Glomerular visceral epithelial cell (primary cell): ENCODE measurements at regions not wholly inside any gene's neighbourhood (a gene's known extent, or its start where the extent isn't known, plus 50 kb on each side); places are given as distances from the start of the nearest gene placed in this dataset.

Experiments used
- DNase-seq: peaks from one replicate; pipeline ENCODE4 v3.0.0-alpha.2; 2016; ENCODE audit errors: extremely low spot score

DNA sequence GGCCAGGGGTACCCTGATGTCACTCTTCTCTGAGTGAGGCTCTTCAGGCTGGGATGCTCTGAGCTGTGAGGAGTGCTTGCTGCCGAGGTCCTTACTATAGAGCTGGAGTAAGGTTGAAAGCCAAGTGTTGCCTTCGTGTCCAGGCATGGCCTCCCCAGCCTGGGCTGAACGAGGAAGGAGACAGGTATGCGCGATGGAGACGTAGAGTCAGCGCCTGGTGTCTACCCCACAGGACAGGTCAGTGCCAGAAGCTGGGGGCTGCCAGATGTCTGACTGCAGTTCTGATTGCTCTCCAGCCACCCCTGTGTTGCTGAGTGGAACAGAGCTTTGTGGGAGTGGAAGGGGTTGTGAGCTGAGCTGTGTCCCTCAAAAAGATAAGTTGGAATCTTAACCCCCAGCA, 135.8 kb upstream of the AJAP1 start:
- DNase-seq = no peak

DNA sequence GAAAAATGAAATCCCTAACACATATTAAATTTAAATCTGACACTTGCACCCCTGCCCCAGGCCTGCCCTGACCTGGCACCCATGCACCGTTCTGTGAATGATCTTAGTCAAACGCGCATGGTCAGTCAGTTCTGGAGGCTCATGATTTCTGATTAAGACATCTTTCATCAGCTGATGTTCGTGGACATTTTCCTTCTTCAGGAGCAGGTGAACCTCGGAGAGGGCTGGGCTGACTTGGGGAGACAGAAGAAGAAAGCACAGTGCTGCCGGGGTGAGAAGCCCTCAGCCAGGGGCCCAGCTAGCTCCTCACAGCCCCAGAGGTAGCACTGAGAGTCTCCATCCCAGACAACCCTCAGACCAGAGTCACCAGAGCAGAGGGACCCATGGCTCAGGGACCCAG, 134.5 kb upstream of the AJAP1 start:
- DNase-seq = no peak

DNA sequence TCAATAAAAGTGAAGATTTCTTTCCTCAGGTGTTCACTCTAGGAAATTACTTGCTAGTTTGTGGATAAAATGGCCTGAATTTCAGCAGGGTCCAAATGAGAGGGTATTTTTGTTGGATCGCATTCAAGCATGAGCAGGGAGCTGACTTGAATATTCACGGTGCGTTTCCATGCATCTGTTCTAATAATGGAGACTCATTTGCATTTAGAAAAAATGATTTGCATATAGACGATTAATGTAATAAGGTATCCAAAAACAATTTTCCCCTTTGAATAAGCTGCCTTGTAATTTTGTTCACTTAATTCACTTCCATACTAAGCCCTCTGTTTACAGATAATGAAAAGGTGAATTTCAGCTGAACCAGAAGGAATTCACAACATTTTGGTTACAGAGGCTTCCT, 130.9 kb upstream of the AJAP1 start:
- no peak for DNase-seq

DNA sequence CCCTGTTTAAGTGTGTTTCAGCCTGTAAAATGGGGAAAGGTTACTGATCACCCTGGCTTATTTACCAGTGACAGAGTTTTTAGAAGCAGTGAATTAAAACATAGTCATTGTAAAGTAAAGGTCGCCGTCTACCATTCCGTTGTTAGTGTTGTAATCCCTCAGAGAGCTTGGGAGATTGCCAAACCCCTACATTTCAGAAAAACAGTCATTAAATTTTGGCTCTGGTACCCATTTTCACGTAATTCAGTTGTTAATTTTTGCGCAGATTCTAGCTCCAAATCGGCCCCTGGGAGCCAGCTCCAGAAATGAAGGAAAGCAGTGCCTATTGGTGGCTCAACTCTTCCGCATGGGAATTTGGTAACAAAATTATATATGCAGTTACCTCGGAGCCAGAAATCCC, 127.7 kb upstream of the AJAP1 start:
- no peak for DNase-seq

DNA sequence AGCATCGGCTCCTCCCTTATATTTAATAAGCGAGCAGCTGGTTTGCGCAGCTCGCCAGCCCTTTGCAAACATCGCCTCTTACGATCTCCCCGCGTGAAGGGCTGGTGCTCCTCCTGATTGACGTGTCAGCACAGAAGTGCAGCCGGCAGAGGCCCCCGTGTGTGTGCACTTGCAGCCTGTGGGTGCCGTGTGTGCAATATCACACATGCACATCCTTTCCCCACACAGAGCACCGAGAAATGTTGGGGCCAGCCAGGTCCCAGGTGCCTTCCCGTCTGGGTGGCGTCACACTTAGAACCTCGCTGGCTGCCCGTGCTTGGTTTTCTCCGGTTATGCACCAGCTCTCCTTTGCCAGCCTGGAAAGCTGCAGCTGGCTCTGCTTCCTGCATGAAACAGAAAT, 126.6 kb upstream of the AJAP1 start:
- DNase-seq = no peak

DNA sequence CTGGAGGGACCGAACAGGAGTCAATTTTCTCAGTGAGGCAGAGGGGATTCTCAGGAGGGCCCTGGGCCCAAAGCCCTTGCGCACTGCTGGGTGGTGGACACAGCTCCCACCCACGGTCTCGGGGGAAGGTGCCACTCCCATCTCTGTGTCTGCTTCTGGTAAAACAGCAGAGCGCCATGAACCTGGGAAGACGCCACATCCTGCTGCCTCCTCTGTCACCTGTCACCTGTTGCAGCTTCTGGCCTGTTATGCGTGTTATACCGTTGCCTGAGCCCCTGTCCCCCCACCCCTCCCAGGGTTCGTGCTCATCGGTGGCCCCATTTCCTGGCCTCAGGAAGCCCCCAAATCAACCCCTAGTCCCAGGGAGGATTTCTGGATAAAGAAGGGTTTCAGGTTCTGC, 125.8 kb upstream of the AJAP1 start:
- DNase-seq = no peak

DNA sequence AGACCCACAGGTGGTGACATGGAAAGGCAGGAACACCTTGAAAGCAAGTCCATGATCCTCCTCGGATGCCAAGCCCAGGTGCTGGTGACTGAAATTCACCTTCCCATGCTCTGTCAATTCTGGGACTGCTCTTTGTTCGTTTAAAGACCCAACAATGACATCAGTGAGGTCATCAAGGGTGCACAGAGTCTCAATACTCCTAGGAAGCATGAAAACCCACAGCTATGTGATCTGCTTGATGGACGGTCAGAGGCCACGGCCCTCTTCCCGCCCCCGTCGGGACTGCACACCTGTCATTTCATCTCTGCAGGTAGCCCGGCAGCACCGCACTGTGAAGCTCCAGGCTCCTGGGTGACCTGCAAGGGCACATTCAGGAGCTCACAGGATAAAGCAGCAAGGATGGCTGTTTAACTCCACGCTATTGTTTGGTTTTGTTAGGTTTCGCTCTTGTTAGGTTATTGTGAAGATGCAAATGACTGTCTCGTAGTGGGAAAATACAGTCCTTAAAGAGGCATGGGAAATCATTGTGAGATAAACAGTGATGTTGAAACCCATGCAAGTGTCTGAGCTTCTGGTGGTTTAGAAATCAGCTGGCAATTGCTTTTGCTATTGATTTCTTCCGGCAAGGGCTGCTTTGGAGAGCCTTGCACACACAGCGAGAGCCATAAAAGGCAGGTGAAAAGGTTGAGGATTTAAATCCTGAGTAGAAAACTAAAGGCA, 124.8 kb upstream of the AJAP1 start:
- DNase-seq = no peak

DNA sequence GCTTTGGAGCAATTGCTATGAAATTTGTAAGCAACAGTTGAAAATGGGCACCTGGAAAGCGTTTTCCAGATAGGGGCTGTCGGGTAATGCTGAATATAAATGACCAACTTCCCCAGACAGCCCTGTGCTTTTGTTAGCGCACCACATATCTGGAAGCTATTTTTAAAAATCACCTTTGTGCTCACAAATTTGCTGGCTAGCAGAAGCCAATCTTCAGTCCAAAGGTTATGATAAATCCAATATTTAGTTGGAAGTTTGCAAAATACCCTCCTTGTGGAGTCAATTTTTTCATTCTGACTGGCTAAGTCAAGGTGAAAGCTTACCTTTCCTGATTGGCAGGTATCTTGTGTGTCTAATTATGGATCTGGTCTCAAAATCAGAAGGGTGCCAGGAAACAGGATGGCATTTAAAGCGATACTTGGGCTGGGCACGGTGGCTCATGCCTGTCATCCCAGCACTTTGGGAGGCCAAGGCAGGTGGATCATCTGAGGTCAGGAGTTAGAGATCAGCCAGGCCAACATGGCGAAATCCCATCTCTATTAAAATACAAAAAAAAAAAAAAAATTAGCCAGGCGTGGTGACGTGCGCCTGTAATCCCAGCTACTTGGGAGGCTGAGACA, 124.1 kb upstream of the AJAP1 start:
- no peak for DNase-seq

DNA sequence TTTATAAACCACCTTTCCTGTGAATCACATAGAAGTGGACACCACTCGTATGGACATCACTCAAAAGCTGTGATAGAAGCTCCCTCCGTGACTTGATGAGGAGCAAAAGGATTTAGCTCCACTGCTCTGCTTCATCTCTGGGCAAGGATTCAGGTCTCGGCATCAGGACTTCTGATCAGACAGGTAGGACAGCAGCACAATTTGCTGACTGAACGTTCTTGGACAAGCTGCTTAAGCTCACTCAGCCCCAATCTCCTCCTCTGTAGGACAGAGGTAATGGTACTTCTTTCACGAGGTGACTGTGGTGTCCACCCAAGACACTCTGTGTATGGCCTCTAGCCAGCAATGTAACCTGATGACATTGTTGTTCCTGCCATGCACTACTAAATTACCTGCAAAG, 122.6 kb upstream of the AJAP1 start:
- DNase-seq = no peak

DNA sequence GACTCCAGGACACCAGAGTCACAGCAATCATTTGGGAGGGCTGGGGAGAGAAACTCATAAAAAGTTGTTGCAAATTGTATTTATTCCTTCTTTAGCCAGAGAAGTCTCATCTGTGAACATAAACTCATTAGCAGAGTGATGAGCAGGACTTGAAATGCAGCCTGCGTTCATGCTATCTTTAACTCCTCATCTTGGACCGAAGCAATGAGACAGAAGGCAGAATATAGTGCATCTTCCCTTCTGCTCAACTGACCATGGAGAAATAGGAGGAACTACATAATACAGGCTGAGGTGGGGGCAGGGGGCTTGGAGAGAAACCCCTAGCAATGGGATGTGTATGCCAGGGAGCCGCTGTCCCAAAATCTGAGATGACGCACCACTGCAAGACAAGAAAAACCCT, 121.8 kb upstream of the AJAP1 start:
- no peak for DNase-seq

DNA sequence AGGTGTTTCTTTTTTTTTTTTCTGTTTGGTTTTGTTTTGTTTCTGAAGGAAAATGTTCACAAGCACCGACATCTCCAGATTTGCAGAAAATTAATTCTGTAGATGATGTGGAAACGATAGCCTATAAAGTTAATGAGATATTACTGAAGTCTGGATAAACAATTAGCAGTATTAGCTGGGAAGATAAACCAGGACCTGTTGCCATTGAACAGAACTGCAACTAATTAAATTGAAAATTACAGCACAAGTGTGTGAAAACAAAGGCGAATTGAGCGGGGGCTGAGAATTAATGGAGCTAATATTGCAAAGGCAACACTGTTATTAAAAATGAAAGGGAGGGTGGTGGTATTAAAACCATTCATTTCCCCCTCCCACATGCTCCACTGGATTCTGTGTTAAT, 107.5 kb upstream of the AJAP1 start:
- DNase-seq = no peak

DNA sequence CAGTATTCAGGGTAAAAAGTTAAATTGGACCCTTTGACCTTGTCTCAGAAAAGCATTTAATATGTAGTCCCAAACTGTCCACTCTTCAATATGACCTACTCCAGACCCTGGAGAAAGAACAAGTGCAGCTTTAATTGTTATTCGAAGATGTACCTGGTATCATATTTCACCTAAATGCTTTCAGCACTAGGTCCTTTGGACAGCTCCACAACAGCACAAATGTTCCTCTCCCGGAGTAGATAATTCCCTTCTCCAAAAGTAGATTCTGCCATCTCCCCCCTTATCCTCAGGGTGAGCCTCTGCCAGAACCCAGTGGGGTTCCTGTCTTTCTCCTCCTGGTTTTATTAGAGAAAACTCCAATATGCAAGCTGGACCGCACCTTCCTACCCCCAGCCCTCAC, 104.5 kb upstream of the AJAP1 start:
- DNase-seq = no peak

DNA sequence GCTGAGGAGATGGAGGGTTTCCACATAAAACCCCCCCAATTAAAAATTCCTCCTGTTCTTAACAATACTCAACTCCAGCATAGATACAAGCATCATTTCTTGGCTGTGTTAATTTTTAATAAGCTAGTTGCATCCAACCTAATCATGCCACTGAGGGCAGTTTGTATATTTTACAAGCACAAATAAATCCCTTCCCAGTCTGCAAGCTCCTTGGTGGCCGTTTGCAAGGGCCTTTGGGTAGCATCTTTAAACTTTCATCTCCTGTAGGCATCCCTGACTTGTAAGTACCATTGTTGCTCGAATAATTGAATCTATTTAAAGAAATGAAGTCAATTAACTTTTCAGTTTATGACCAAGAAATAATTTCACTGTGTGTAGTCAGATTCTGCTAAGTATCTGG, 103.5 kb upstream of the AJAP1 start:
- no peak for DNase-seq

DNA sequence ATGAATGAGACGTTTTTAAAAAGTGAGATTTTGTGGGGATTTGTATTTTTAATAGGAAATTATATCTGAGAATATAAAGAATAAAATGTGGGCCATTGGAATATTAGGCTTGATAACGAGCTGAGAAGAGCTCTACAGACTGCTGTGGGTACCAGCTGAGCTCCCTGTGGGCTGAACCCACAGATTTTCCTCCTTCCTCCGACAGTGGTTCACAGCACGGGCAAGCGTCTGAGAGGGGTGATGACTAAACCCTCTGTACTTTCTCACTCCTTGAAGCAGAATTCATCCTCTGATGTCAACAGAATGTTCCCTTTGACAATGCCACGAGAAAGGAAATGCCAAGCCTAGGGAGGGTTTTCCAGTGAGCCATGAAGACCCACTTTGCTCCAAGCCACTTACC, 102.7 kb upstream of the AJAP1 start:
- DNase-seq = no peak

DNA sequence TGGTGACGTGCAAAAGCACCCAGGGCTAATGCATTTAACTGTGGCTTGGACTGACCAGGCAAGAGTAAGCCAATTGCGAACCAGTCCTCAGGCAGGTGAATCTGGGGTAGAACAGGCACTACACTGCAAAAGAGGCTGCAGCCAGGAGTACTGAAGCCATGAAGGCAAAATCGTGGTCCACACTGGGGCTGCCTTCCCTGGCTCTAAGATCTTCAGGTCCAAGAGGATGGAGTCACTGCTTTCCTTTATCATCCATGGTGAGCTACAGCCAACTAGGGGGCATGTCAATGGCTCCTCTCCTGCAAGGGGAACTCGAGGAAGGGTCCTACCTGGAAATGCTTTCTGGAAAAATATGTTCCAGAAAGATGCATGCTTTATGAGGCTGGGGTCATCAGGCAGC, 100.6 kb upstream of the AJAP1 start:
- no peak for DNase-seq

DNA sequence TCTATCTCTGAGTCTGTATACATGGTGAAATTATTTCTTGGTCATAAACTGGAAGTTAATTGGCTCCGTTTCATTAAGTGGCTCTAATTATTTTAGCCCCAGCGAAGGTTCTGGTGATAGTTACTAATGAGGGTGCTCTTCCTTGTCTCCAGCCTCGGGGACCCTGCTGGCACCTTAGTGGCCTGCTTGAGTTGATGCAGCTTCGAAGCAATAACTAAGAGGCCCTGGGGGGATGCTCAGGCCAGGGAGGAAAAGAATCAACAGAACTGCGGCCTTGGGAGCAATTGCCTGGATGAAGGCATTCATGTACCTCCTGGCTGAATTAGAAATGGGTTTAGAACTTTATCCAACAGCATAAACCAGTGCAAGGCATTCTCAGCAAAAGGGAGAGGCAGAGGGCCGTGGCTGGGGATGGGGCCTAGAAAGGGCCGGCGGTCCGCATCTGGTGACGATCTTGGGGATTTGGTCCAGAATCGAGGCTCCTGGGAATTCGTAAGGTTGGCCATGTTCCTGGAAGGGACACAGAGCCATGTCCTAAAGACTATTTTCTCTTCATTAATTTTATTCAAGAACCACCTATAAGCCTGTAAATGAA, 100.0 kb upstream of the AJAP1 start:
- DNase-seq = no peak

DNA sequence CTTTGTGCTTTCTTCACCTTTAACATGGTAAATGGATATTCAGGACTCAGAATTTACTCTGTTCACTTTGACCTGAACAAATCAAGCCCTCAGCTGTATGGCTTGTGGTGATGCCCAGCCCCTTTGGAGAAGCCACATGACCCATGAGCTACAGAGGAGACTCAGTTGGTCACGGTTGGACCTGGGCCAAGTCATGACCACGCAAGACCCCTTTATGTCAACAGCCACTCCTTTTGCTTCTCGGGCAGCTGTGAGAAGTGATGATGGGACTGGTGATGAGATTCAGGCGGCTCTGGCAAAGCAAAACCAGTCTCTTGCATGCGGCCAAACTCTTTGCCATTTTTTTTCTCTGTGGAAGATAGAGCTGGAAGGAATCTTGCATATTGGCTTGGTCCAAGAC, 96.5 kb upstream of the AJAP1 start:
- DNase-seq = no peak

DNA sequence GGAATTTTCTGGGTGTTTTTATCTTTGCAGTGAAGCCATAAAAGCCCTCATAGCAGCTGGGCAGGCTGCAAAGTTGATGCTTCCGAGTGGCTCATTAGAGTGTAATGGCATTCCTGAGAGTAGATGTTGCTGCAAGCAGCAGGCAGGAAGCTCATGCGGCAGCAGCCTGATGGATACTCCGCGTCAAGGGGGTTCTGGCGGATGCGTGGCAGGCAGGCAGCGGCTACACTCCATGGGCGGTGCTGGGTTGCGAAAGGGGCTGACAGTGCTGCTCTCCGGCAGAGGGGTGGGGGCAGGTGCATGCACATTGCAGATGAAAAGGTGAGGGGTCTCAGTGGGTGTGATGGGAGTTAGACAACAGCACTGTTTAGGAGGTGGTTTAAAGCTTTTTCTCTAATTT, 93.2 kb upstream of the AJAP1 start:
- no peak for DNase-seq

DNA sequence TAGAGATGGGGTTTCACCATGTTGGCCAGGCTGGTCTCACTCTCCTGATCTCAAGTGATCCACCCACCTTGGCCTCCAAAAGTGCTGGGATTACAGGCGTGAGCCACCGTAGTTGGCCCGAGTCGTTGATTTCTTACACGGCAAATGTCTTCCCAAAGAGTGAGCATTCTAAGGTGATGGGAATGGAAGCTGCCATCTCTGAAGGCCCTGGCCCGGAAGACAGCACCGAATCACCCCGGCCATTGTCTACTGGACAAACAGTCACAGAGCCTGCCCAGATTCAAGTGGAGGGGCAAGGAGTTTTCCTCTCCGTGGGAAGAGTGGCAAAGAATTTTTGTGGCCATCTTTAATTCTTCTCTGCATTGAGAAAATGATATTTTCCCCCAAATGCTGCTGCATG, 92.1 kb upstream of the AJAP1 start:
- DNase-seq = no peak

DNA sequence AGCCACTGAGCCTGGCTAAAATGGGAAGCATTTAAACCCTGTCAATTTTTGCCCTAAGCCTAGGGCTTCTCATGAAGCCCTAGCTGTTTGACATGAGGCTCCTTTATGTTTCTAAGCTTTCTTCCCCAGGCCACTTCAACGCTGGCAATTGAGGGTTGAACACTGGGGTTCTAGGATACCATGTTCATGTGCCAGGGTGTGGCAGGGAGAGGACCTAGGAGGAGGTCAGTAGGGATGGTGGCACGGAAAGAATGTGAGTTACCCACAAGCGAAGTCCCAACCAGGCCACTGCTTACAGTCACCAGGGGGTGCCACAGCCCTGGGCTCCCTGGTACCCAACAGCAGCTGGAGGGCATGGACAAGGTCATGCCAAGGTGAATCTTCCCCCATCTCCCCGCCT, 90.8 kb upstream of the AJAP1 start:
- DNase-seq = no peak

DNA sequence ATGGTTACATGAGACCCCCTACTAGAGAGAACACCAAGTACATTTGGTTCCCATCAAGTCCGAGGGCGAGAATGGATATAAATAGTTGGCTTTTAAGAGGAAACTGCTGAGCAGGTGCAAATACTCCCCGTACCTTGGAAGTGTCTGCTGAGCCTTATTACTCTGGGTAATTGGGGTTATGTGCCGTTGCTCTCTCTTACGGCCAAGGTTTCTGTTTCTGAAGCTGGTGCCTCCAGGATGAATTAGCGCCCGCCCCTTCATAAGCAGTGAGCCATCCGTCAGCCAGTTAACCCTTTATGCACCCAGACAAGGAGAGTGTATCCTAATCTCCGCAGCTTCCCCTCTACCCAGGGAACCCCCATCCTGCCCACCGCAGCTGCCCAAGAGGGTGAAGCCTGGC, 90.4 kb upstream of the AJAP1 start:
- DNase-seq = no peak

DNA sequence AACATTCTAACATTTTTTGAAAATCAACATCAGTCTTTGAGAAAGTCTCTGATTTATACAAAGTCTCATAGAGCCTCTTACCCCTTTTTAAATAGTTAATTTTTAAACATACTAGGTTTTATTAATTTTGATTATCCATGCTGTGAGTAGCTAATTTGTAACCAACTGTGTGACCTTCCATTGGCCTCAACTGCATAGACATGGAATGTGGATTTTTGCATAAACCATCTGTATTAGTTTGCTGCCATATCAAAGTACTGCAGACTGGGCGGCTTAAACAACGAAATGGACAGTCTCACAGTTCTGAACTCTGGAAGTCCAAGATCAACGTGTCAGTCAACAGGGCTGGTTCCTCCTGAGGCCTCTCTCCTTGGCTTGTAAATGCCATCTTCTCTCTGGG, 89.2 kb upstream of the AJAP1 start:
- DNase-seq = no peak

DNA sequence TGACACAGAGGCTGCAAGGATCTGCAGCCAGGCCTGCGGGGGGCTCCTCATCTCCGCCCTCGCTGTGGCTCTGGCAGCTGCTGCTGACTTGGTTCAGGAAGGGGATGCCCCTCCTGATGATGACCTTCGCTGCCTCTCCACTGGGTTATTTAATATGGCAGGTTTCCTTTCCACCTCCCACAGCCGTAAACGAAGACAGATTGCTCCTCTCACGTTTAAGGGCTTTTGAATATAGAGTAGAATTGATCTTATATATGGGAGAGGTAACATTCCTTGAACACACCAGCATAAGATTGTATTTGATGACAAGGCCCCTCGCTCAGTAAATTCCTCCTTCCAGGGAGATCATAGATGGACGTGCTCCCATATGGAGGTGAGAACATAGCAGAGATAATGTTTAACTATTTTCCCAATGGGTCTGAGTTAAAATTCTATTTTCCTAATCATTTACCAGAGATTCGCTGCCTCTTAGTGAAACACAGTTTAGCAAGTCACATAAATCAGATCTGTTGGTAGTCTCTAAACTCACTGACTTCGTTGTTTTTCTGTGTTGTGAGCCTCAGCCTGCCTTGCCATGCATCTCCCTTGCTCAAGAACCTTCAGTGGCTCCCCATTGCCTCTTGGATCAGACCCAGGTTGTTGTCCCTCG, 88.5 kb upstream of the AJAP1 start:
- DNase-seq = no peak
